GM19397 (cell line): ENCODE measurements at regions not wholly inside any gene's neighbourhood (a gene's known extent, or its start where the extent isn't known, plus 50 kb on each side); places are given as distances from the start of the nearest gene placed in this dataset.
"Not testable (repeated sequence)": the region's sequence is repeated elsewhere in the genome, so short reads cannot be mapped to it uniquely, and the experiment has no call there.

ENCODE experiments used
- ATAC-seq: cut with Tn5 transposase; IDR thresholded peaks from one replicate; pipeline ENCODE4 v1.9.1; 2021; ENCODE audit warnings: mild to moderate bottlenecking, moderate library complexity; ENCODE audit not compliant: unreplicated experiment

- no peak for ATAC-seq
Measured at GRCh38 chr1:56092684-56093570, 486.4 kb downstream of the PLPP3 start.

GRCh38 chr1:56089826-56090225 is 489.5 kb downstream of the PLPP3 start:
- ATAC-seq = not testable (repeated sequence)

- no peak for ATAC-seq
Measured at GRCh38 chr1:56084246-56084645, 495.1 kb downstream of the PLPP3 start.

GRCh38 chr1:56081736-56082135 is 497.6 kb downstream of the PLPP3 start:
- ATAC-seq = no peak

GRCh38 chr1:56081173-56081572 is 498.2 kb downstream of the PLPP3 start:
- ATAC-seq = no peak

GRCh38 chr1:56080123-56080522 is 499.2 kb downstream of the PLPP3 start:
- no peak for ATAC-seq

- ATAC-seq = no peak
Measured at GRCh38 chr1:56079391-56079790, 500.0 kb downstream of the PLPP3 start.

GRCh38 chr1:56077206-56077605 is 502.2 kb downstream of the PLPP3 start:
- ATAC-seq = no peak

GRCh38 chr1:56074007-56074651 is 505.2 kb downstream of the PLPP3 start:
- no peak for ATAC-seq

GRCh38 chr1:56073614-56074006 is 505.8 kb downstream of the PLPP3 start:
- no peak for ATAC-seq

- no peak for ATAC-seq
Measured at GRCh38 chr1:56073206-56073605, 506.2 kb downstream of the PLPP3 start.

GRCh38 chr1:56072310-56072709 is 507.1 kb downstream of the PLPP3 start:
- no peak for ATAC-seq

- ATAC-seq = no peak
Measured at GRCh38 chr1:56071351-56071750, 508.0 kb downstream of the PLPP3 start.

- no peak for ATAC-seq
Measured at GRCh38 chr1:56070601-56071000, 508.8 kb downstream of the PLPP3 start.

- ATAC-seq = no peak
Measured at GRCh38 chr1:56069824-56070223, 509.5 kb downstream of the PLPP3 start.

GRCh38 chr1:56068908-56069307 is 510.5 kb downstream of the PLPP3 start:
- ATAC-seq = no peak

- ATAC-seq = no peak
Measured at GRCh38 chr1:56068210-56068609, 511.2 kb downstream of the PLPP3 start.

GRCh38 chr1:56065729-56066128 is 513.6 kb downstream of the PLPP3 start:
- ATAC-seq = no peak

GRCh38 chr1:56064705-56065104 is 514.7 kb downstream of the PLPP3 start:
- ATAC-seq = no peak

- ATAC-seq = no peak
Measured at GRCh38 chr1:56063461-56063860, 515.9 kb downstream of the PLPP3 start.

GRCh38 chr1:56062625-56063024 is 516.7 kb downstream of the PLPP3 start:
- no peak for ATAC-seq

GRCh38 chr1:56061824-56062223 is 517.5 kb downstream of the PLPP3 start:
- no peak for ATAC-seq
